GM06990 (cell line): ENCODE measurements at regions not wholly inside any gene's neighbourhood (a gene's known extent, or its start where the extent isn't known, plus 50 kb on each side); places are given as distances from the start of the nearest gene placed in this dataset.

ENCODE experiments used
- DNase-seq: peaks from one replicate; pipeline ENCODE4 v3.0.0-alpha.2; 2011; ENCODE audit not compliant: insufficient read length; ENCODE audit errors: extremely low read depth
- H3K27me3 ChIP-seq: replicated peaks from 2 replicates; pipeline ENCODE4 v1.6.0; 2011; ENCODE audit warnings: low read length; ENCODE audit not compliant: control insufficient read depth, insufficient read depth
- H3K36me3 ChIP-seq: 2 replicates; pipeline ENCODE4 v1.5.1; 2011; ENCODE audit warnings: low read length; ENCODE audit not compliant: control insufficient read depth, insufficient read depth
- H3K4me3 ChIP-seq: replicated peaks from 2 replicates; pipeline ENCODE4 v1.5.1; 2011; ENCODE audit warnings: low read depth, mild to moderate bottlenecking, control low read depth, low read length
- TF ChIP-seq, protein P1 (sequence below): IDR thresholded peaks from 2 replicates; pipeline ENCODE4 v1.5.1; 2011; ENCODE audit warnings: low read length, control low read depth, mild to moderate bottlenecking, inconsistent platforms; ENCODE audit not compliant: insufficient read depth, poor library complexity, severe bottlenecking

DNA sequence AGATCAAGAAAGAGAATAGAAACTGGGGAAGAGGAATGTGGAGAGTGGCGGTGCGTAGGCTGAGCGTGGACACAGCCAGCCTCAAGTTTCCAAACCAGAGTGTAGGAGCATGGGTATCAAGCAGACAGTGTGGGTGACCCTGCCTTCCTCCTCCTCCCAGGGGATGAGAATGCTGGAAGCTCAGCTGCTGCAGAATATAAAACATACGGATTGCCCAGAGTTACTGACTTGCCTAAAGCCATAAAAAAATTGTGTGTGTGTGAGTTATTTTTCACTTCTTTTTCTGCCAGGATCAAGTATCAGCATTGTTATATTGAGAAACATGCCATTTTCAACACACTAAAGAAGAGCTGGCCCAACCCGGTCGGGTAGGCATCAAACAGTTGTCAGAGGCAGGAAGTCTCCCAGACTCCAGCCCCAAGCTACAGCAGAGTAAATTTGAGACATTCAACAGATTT is 333.3 kb upstream of the ACVR2A start:
- DNase-seq: no peak
- no peaks in the 10 kb centered on the region for H3K36me3 ChIP-seq
- H3K4me3 ChIP-seq: no peak overlapping the region
- H3K27me3 ChIP-seq: no peaks in the 10 kb centered on the region
- TF ChIP-seq, protein P1, sequence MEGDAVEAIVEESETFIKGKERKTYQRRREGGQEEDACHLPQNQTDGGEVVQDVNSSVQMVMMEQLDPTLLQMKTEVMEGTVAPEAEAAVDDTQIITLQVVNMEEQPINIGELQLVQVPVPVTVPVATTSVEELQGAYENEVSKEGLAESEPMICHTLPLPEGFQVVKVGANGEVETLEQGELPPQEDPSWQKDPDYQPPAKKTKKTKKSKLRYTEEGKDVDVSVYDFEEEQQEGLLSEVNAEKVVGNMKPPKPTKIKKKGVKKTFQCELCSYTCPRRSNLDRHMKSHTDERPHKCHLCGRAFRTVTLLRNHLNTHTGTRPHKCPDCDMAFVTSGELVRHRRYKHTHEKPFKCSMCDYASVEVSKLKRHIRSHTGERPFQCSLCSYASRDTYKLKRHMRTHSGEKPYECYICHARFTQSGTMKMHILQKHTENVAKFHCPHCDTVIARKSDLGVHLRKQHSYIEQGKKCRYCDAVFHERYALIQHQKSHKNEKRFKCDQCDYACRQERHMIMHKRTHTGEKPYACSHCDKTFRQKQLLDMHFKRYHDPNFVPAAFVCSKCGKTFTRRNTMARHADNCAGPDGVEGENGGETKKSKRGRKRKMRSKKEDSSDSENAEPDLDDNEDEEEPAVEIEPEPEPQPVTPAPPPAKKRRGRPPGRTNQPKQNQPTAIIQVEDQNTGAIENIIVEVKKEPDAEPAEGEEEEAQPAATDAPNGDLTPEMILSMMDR: no peak

DNA sequence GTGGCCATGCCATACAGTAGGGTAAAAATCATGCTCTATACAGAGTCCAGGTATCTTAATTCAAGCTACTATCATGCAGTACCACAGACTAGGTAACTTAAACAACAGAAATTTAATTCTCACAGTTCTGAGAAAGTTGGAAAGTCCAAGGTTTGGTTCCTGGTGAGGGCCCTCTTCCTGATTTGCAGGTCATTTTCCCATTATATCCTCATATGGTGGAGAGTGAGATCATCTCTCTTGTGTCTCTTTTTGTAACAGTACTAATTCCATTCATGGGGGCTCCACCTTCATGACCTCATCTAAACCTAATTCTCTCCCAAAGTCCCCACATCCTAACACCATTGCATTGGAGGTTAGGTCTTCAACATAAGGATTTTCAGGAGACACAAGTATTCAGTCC is 335.0 kb upstream of the ACVR2A start:
- Histone ChIP-seq H3K36me3 (no peaks in the 10 kb centered on the region), H3K4me3 (no peak overlapping the region), H3K27me3 (no peaks in the 10 kb centered on the region)
- TF ChIP-seq, protein P1: no peak
- no peak for DNase-seq

DNA sequence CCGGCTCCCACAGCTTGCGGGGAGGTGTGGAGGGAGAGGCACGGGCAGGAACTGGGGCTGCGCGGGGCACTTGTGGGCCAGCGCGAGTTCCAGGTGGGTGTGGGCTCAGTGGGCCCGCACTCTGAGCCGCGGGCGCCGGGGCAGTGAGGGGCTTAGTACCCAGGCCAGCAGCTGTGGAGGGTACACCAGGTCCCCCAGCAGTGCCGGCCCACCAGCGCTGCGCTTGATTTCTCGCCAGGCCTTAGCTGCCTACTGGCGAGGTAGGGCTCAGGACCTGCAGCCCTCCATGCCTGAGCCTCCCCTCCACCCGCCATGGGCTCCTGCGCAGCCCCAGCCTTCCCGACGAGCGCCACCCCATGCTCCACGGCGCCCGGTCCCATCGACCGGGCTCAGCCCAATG is 337.9 kb upstream of the ACVR2A start:
- H3K4me3 ChIP-seq: no peak overlapping the region
- H3K36me3 ChIP-seq: no peaks in the 10 kb centered on the region
- DNase-seq: no peak
- TF ChIP-seq, protein P1: no peak
- no peaks in the 10 kb centered on the region for H3K27me3 ChIP-seq

DNA sequence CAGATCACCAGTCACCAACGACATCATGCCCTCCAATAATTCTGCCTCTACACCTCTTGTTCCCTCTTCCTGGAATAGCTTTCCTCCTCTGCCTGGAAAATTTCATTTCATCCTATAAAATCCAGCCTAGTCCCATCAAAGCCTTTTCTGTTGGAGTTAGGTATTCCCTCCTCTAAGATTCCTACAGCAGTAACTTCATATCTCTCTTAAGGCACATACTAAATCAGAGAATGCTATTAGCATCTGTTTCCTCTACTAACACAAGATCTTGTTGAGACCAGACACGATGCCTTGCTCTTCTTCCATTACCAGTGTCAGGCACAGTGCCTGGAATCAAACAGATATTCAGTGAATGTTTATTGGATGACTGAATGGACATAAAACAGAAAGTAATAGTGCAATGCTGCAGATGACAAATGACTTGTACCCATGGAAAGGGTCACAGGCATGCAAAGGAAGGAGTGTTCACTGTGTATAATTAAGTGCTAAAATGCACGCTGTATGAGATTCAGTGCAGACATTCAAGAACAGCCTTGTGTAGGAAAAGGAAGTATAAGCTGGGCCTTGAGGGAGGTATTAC is 342.0 kb upstream of the ACVR2A start:
- DNase-seq: no peak
- H3K36me3 ChIP-seq: no peaks in the 10 kb centered on the region
- TF ChIP-seq, protein P1: no peak

DNA sequence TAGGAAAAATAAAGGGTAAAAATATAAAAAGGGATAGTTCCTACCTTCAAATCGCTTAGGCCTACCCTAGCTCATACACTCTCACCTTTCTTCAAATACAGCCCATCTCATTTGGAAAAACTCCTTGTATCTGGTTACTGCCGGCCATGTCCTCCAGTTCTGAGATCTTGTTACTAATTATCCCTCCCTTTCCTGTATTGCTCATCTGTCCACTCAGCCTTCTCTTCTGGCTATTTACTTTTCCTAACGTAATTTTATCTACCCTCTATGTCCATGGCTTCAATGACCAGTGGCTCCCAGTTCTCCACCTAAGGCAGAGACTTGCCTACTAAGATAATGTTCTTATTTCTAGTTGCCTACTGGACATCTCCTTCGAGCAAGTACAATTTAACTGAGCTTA is 342.9 kb upstream of the ACVR2A start:
- DNase-seq: no peak
- TF ChIP-seq, protein P1: no peak
- H3K36me3 ChIP-seq: no peaks in the 10 kb centered on the region
- H3K4me3 ChIP-seq: no peak overlapping the region
- no peaks in the 10 kb centered on the region for H3K27me3 ChIP-seq

More for the DNA sequence above, 342.0 kb upstream of the ACVR2A start:
- H3K27me3 ChIP-seq: no peaks in the 10 kb centered on the region
- H3K4me3 ChIP-seq: no peak overlapping the region

DNA sequence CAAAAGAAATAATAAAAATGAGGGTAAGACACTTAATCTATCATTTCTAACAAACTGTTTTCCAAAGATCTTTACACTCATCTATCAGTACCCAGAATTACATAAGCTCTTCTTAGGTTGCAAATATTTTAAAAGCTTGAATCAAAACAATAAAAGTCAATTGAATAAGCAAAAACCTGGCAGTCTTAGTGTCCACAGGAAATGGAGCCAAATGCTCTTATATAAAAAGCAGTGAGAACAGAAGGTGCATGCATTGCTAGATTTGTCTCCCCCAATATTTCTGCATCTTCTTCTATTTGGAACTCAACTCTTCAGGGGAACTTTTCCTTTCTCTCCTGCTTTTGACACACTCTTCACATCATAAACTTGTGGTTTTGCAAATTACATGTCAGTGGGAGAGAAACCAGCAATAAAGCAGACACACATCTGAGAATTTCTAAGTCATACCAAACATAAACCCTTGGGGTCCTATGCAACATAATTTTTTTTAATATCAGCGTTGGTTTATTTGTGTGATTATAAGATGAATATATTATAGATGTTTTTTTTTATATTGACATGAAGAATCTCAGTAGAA is 343.9 kb upstream of the ACVR2A start:
- DNase-seq: no peak
- TF ChIP-seq, protein P1: no peak
- Histone ChIP-seq H3K36me3 (no peaks in the 10 kb centered on the region), H3K4me3 (no peak overlapping the region), H3K27me3 (no peaks in the 10 kb centered on the region)
